Panc1 (cell line): ENCODE measurements at regions not wholly inside any gene's neighbourhood (a gene's known extent, or its start where the extent isn't known, plus 50 kb on each side); places are given as distances from the start of the nearest gene placed in this dataset.

ENCODE experiments used
- ATAC-seq: fragments of 200-7000 bp; cut with Tn5 transposase; 2 replicates; pipeline ENCODE4 v1.9.1; 2020; ENCODE audit warnings: mild to moderate bottlenecking, moderate library complexity
- BruUV-seq: library from RNA; stranded (reverse); fragments of 400-500 nt; replicated peaks from 2 replicates; lab custom pipeline; 2021; lab: Mats Ljungman, UMichigan
- CTCF ChIA-PET: fragments of 300-600 bp; sonication (Branson Sonifier 250); formaldehyde crosslinking; loops from one replicate; lab custom pipeline; 2022; ENCODE audit warnings: antibody characterized with exemption; lab: Charles Lee
- POLR2A ChIA-PET: fragments of 300-600 bp; sonication (Branson Sonifier 250); formaldehyde crosslinking; loops from one replicate; lab custom pipeline; 2022; ENCODE audit warnings: antibody characterized with exemption; lab: Charles Lee
- DNase-seq: peaks from one replicate; pipeline ENCODE4 v3.0.0-alpha.2; 2010; ENCODE audit warnings: low read depth, low spot score
- H3K27ac ChIP-seq: 2 replicates; pipeline ENCODE4 v1.5.1; 2011; ENCODE audit warnings: mild to moderate bottlenecking, low read length, inconsistent platforms
- H3K27me3 ChIP-seq: fragments of 200-500 bp; sonication (Bioruptor generic); 2 replicates; pipeline ENCODE4 v1.6.0; 2014; ENCODE audit warnings: low read length, inconsistent platforms; ENCODE audit not compliant: control insufficient read depth, insufficient read depth
- H3K36me3 ChIP-seq: fragments of 200-500 bp; sonication (Bioruptor generic); 2 replicates; pipeline ENCODE4 v1.5.1; 2014; ENCODE audit warnings: inconsistent platforms, mild to moderate bottlenecking, low read length, moderate library complexity; ENCODE audit not compliant: control insufficient read depth, insufficient read depth
- H3K4me1 ChIP-seq: 2 replicates; pipeline ENCODE4 v1.5.1; 2011; ENCODE audit warnings: inconsistent platforms, mild to moderate bottlenecking, low read length, moderate library complexity; ENCODE audit not compliant: control insufficient read depth, insufficient read depth
- H3K4me3 ChIP-seq, 2 experiments: 2 replicates each; pipeline ENCODE4 v1.5.1; 2011 to 2012; ENCODE audit warnings: low read depth in 2 of 2, low read length in 2 of 2, mild to moderate bottlenecking in 2 of 2, inconsistent platforms in 1 of 2, moderate library complexity in 1 of 2
- H3K9me3 ChIP-seq: fragments of 200-500 bp; sonication (Bioruptor generic); 2 replicates; pipeline ENCODE4 v1.5.1; 2014; ENCODE audit warnings: low read depth, mild to moderate bottlenecking, inconsistent platforms, low read length, moderate library complexity; ENCODE audit not compliant: control insufficient read depth, insufficient read depth
- CTCF ChIP-seq: fragments of 450-650 bp; IDR thresholded peaks from 2 replicates; pipeline ENCODE4 v1.5.1; 2017; ENCODE audit warnings: mild to moderate bottlenecking
- POLR2AphosphoS5 ChIP-seq: IDR thresholded peaks from 2 replicates; pipeline ENCODE4 v1.6.1; 2012; ENCODE audit warnings: mild to moderate bottlenecking, low read depth, low read length, moderate library complexity
- REST ChIP-seq, 2 experiments: IDR thresholded peaks; 2 replicates each; pipeline ENCODE4 v1.6.1; 2011 to 2012; ENCODE audit warnings: low read depth in 2 of 2, control low read depth in 1 of 2, low read length in 1 of 2, mild to moderate bottlenecking in 1 of 2, moderate library complexity in 1 of 2; ENCODE audit not compliant: insufficient read depth in 1 of 2
- SIN3A ChIP-seq: IDR thresholded peaks from 2 replicates; pipeline ENCODE4 v1.6.1; 2012; ENCODE audit warnings: low read depth, mild to moderate bottlenecking, low read length, moderate library complexity, borderline replicate concordance; ENCODE audit not compliant: insufficient read depth
- TCF7L2 ChIP-seq: IDR thresholded peaks from 2 replicates; pipeline ENCODE4 v1.6.1; 2011; ENCODE audit warnings: mild to moderate bottlenecking, low read depth, low read length, inconsistent platforms
- in situ Hi-C: cut with HindIII; loops from 2 replicates; pipeline ENCODE4 v1.10.0; 2016; ENCODE audit warnings: low sequenced_read_pairs, low pct_unique_long_range_greater_than_20kb
- intact Hi-C: fragments of 100-400 bp; cut with micrococcal nuclease; formaldehyde crosslinking; loops from one replicate; pipeline ENCODE4 v1.10.0; 2022; ENCODE audit not compliant: unreplicated experiment

DNA sequence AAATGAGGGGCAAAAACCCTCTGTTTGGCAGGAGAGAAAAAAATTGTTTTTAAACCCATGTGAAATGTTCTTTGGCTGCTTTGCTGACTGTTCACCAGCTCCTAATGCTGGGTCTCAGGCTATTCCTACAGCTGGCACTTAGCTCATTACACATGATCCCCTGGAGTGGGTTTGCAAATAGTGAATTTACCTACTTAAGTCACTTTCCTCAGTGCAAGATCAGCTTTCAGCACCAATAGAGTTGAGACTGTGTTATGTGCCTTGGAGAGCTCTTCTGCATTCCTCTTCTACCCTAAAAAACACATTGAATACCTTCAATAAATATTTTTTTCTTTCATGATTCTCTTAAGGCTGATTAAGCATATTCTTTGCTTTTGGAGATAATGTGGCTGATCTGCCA lies 58.4 kb upstream of the PRDM1 start:
- no peak for DNase-seq
- Histone ChIP-seq H3K4me3 (no peak overlapping the region), H3K27me3 (no peaks in the 10 kb centered on the region), H3K9me3 (no peaks in the 10 kb centered on the region), H3K27ac (no peak overlapping the region), H3K4me1 (no peaks in the 10 kb centered on the region), H3K36me3 (no peaks in the 10 kb centered on the region)
- ChIA-PET POLR2A (no interaction called here), CTCF (no interaction called here)
- in situ Hi-C loops (no loop called here), intact Hi-C loops (no loop called here)
- no TSS peak for BruUV-seq
- no peak for TF ChIP-seq CTCF
- no peak for TF ChIP-seq SIN3A
- no peak for TF ChIP-seq POLR2AphosphoS5
- TF ChIP-seq REST (IDR thresholded peaks at IDR 0.05; ENCODE audit: insufficient read depth in 1 of 2, low read depth in 2 of 2, low read length in 1 of 2): no peak
- no peak for TF ChIP-seq TCF7L2
- no peak for ATAC-seq

GRCh38 chr6:106026748-106027715 lies 59.1 kb upstream of the PRDM1 start:
- ATAC-seq: no peak
- no TSS peak for BruUV-seq
- ChIA-PET CTCF (interaction anchor here (0.5 kb wide), 1 partner anchor 123 kb away, joined by 3 read pairs; no protein-coding TSS in a partner anchor), POLR2A (no interaction called here)
- Histone ChIP-seq H3K4me1 (no peaks in the 10 kb centered on the region), H3K27ac (no peak overlapping the region), H3K4me3 (no peak overlapping the region), H3K36me3 (no peaks in the 10 kb centered on the region), H3K9me3 (no peaks in the 10 kb centered on the region), H3K27me3 (no peaks in the 10 kb centered on the region)
- intact Hi-C loops: no loop called here
- no peak for DNase-seq
- in situ Hi-C loops: no loop called here
- TF ChIP-seq CTCF (no peak), TCF7L2 (no peak), REST (IDR thresholded peaks at IDR 0.05; ENCODE audit: insufficient read depth in 1 of 2, low read depth in 2 of 2, low read length in 1 of 2) (no peak), SIN3A (no peak), POLR2AphosphoS5 (no peak)
